Endodermal cell (in vitro differentiated cells): ENCODE measurements at regions not wholly inside any gene's neighbourhood (a gene's known extent, or its start where the extent isn't known, plus 50 kb on each side); places are given as distances from the start of the nearest gene placed in this dataset.

Experiments
- DNase-seq: peaks from one replicate; pipeline ENCODE4 v3.0.0-alpha.2; 2017
- H3K27ac ChIP-seq: 2 replicates; pipeline ENCODE4 v1.5.1; 2013; ENCODE audit warnings: mild to moderate bottlenecking, low read depth, low read length, moderate library complexity
- H3K27me3 ChIP-seq: 2 replicates; pipeline ENCODE4 v1.6.1; 2013; ENCODE audit warnings: mild to moderate bottlenecking, low read length, moderate library complexity; ENCODE audit not compliant: insufficient read depth, control insufficient read depth, poor library complexity, severe bottlenecking
- H3K36me3 ChIP-seq: 2 replicates; pipeline ENCODE4 v1.7.0; 2013; ENCODE audit warnings: mild to moderate bottlenecking, low read length, moderate library complexity; ENCODE audit not compliant: control insufficient read depth, insufficient read depth
- H3K4me1 ChIP-seq: one replicate; pipeline ENCODE4 v1.7.0; 2013; ENCODE audit warnings: low read length; ENCODE audit not compliant: control insufficient read depth, insufficient read depth
- H3K4me3 ChIP-seq: 2 replicates; pipeline ENCODE4 v1.5.1; 2013; ENCODE audit warnings: mild to moderate bottlenecking, low read length, moderate library complexity
- H3K9ac ChIP-seq: 2 replicates; pipeline ENCODE4 v1.6.1; 2013; ENCODE audit warnings: mild to moderate bottlenecking, low read length, moderate library complexity; ENCODE audit not compliant: poor library complexity, severe bottlenecking; ENCODE audit errors: extremely low read depth
- H3K9me3 ChIP-seq: 2 replicates; pipeline ENCODE4 v1.6.1; 2013; ENCODE audit warnings: mild to moderate bottlenecking, low read length, moderate library complexity; ENCODE audit not compliant: control insufficient read depth
- H3K27ac Mint-ChIP-seq: 2 replicates; pipeline ENCODE4 v1.8.0; 2020; ENCODE audit warnings: mixed read lengths
- H3K27me3 Mint-ChIP-seq: 2 replicates; pipeline ENCODE4 v1.8.0; 2021; ENCODE audit warnings: mild to moderate bottlenecking, mixed read lengths; ENCODE audit not compliant: insufficient read depth
- H3K36me3 Mint-ChIP-seq: 2 replicates; pipeline ENCODE4 v1.8.0; 2020; ENCODE audit warnings: low read depth, mixed read lengths
- H3K4me1 Mint-ChIP-seq: 2 replicates; pipeline ENCODE4 v1.8.0; 2020; ENCODE audit warnings: mixed read lengths
- H3K4me3 Mint-ChIP-seq: 2 replicates; pipeline ENCODE4 v1.8.0; 2020; ENCODE audit warnings: mild to moderate bottlenecking, moderate library complexity, mixed read lengths
- H3K9me3 Mint-ChIP-seq: 2 replicates; pipeline ENCODE4 v1.8.0; 2020; ENCODE audit warnings: mild to moderate bottlenecking, mixed read lengths
- WGBS, 2 experiments: methylation state at CpG; one replicate each; pipeline versions ENCODE4 v1.1.5 to v1.1.7; 2013; ENCODE audit warnings: missing lambda C conversion rate in 2 of 2, mixed read lengths in 1 of 2; ENCODE audit not compliant: insufficient coverage in 1 of 2, insufficient read length in 1 of 2; 5-methylcytosine and 5-hydroxymethylcytosine counted together
- TF ChIP-seq, protein P1 (sequence below): fragments of 200-600 bp; sonication (generic); conservative IDR thresholded peaks from 2 replicates; pipeline ENCODE4 v1.5.0; 2021; ENCODE audit warnings: antibody characterized with exemption, mild to moderate bottlenecking

- Mint-ChIP-seq H3K27me3 (no peaks in the 10 kb centered on the region), H3K36me3 (no peaks in the 10 kb centered on the region), H3K27ac (no peak overlapping the region), H3K4me1 (peaks cover 2% of the 10 kb centered on the region), H3K4me3 (no peak overlapping the region), H3K9me3 (no peaks in the 10 kb centered on the region)
- H3K36me3 ChIP-seq, result no peaks in the 10 kb centered on the region
- 91 to 92% methylated on average over 2 to 3 of the region's 3 CpGs for WGBS, 2 experiments
- TF ChIP-seq, protein P1, sequence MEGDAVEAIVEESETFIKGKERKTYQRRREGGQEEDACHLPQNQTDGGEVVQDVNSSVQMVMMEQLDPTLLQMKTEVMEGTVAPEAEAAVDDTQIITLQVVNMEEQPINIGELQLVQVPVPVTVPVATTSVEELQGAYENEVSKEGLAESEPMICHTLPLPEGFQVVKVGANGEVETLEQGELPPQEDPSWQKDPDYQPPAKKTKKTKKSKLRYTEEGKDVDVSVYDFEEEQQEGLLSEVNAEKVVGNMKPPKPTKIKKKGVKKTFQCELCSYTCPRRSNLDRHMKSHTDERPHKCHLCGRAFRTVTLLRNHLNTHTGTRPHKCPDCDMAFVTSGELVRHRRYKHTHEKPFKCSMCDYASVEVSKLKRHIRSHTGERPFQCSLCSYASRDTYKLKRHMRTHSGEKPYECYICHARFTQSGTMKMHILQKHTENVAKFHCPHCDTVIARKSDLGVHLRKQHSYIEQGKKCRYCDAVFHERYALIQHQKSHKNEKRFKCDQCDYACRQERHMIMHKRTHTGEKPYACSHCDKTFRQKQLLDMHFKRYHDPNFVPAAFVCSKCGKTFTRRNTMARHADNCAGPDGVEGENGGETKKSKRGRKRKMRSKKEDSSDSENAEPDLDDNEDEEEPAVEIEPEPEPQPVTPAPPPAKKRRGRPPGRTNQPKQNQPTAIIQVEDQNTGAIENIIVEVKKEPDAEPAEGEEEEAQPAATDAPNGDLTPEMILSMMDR, result no peak
- H3K27ac ChIP-seq, result no peak overlapping the region
- H3K9ac ChIP-seq, result no peak overlapping the region
- H3K9me3 ChIP-seq, result no peaks in the 10 kb centered on the region
- no peaks in the 10 kb centered on the region for H3K4me1 ChIP-seq
- DNase-seq, result no peak
- H3K4me3 ChIP-seq, result no peak overlapping the region
- no peaks in the 10 kb centered on the region for H3K27me3 ChIP-seq
Observed at GRCh38 chr6:128630213-128630612, 109.8 kb upstream of the PTPRK start.

- TF ChIP-seq, protein P1, result no peak
- H3K4me1 Mint-ChIP-seq, result peaks cover 17% of the 10 kb centered on the region
- H3K36me3 Mint-ChIP-seq, result no peaks in the 10 kb centered on the region
- peak overlapping the region; percentile 27 for H3K4me3 ChIP-seq
- H3K9me3 ChIP-seq, result peaks cover 8% of the 10 kb centered on the region
- no peaks in the 10 kb centered on the region for H3K27me3 Mint-ChIP-seq
- no peak overlapping the region for H3K9ac ChIP-seq
- DNase-seq, result no peak
- no peaks in the 10 kb centered on the region for H3K36me3 ChIP-seq
- peaks cover 3% of the 10 kb centered on the region for H3K4me1 ChIP-seq
- no peak overlapping the region for H3K27ac Mint-ChIP-seq
- H3K9me3 Mint-ChIP-seq, result no peaks in the 10 kb centered on the region
- H3K27ac ChIP-seq, result no peak overlapping the region
- no peaks in the 10 kb centered on the region for H3K27me3 ChIP-seq
- H3K4me3 Mint-ChIP-seq, result no peak overlapping the region
- whole genome bisulfite sequencing, 2 experiments, result 100% methylated on average over 1 of the region's 1 CpG
Observed at GRCh38 chr6:128617285-128617684, 96.9 kb upstream of the PTPRK start.

DNA sequence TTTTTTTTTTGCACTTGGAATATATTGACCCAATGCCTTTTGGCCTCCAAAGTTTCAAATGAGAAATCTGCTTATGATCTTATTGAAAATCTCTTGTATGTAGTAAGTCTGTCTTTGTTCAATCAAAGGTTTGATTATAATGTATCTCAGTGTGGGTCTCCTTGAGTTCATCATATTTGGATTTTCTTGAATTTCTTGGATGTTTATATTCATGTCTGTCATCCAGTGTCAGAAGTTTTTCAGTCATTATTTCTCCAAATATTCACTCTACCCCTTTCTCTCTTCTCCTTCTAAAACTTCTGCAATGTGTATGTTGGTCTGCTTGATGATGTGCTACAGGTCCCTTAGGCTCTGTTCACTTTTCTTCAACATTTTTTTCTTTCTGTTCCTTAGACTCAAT, 95.9 kb upstream of the PTPRK start:
- H3K27ac ChIP-seq, result no peak overlapping the region
- H3K27me3 Mint-ChIP-seq, result no peaks in the 10 kb centered on the region
- peaks cover 17% of the 10 kb centered on the region for H3K4me1 Mint-ChIP-seq
- TF ChIP-seq, protein P1, result no peak
- no peak overlapping the region for H3K9ac ChIP-seq
- DNase-seq, result no peak
- H3K4me3 ChIP-seq, result no peak overlapping the region
- H3K36me3 ChIP-seq, result no peaks in the 10 kb centered on the region
- no peaks in the 10 kb centered on the region for H3K36me3 Mint-ChIP-seq
- H3K4me1 ChIP-seq, result peaks cover 3% of the 10 kb centered on the region
- H3K27ac Mint-ChIP-seq, result no peak overlapping the region
- peaks cover 8% of the 10 kb centered on the region for H3K9me3 ChIP-seq
- no peaks in the 10 kb centered on the region for H3K27me3 ChIP-seq
- H3K9me3 Mint-ChIP-seq, result no peaks in the 10 kb centered on the region
- no peak overlapping the region for H3K4me3 Mint-ChIP-seq
